C4-2B (cell line): ENCODE measurements at regions not wholly inside any gene's neighbourhood (a gene's known extent, or its start where the extent isn't known, plus 50 kb on each side); places are given as distances from the start of the nearest gene placed in this dataset.

Experiments
- CTCF ChIP-seq: fragments of 450-650 bp; conservative IDR thresholded peaks from 2 replicates; pipeline ENCODE4 v1.5.1; 2017; ENCODE audit warnings: mild to moderate bottlenecking
- ZFX ChIP-seq: fragments of 450-650 bp; IDR thresholded peaks from 2 replicates; pipeline ENCODE4 v1.6.1; 2017

GRCh38 chr9:14031810-14032209, 282.1 kb downstream of the NFIB start:
- TF ChIP-seq CTCF (no peak), ZFX (no peak)
